ENCODE measurements at regions not wholly inside any gene's neighbourhood (a gene's known extent, or its start where the extent isn't known, plus 50 kb on each side); places are given as distances from the start of the nearest gene placed in this dataset.

- TF ChIP-seq RAD21 (IDR thresholded peaks at IDR 0.05 in 1 of 2, conservative IDR thresholded peaks at IDR 0.05 in 1 of 2; ENCODE audit: low read depth in 2 of 2, low read length in 2 of 2) (no peak), RFX5 (IDR thresholded peaks at IDR 0.05; ENCODE audit: borderline replicate concordance, low read depth, low read length) (no peak), SAP30 (IDR thresholded peaks at IDR 0.05; ENCODE audit: insufficient read depth, insufficient replicate concordance, low read length) (no peak), KDM1A (IDR thresholded peaks at IDR 0.05; ENCODE audit: borderline replicate concordance, low read length) (no peak), ATF2 (IDR thresholded peaks at IDR 0.05; ENCODE audit: low read length) (no peak), POU5F1 (IDR thresholded peaks at IDR 0.05; ENCODE audit: low read depth, low read length) (no peak)
Observed at GRCh38 chr11:95385577-95385976, 154.6 kb upstream of the SESN3 start (continued).
